ENCODE measurements at regions not wholly inside any gene's neighbourhood (a gene's known extent, or its start where the extent isn't known, plus 50 kb on each side); places are given as distances from the start of the nearest gene placed in this dataset.
"Not testable (repeated sequence)": the region's sequence is repeated elsewhere in the genome, so short reads cannot be mapped to it uniquely, and the experiment has no call there.

DNA sequence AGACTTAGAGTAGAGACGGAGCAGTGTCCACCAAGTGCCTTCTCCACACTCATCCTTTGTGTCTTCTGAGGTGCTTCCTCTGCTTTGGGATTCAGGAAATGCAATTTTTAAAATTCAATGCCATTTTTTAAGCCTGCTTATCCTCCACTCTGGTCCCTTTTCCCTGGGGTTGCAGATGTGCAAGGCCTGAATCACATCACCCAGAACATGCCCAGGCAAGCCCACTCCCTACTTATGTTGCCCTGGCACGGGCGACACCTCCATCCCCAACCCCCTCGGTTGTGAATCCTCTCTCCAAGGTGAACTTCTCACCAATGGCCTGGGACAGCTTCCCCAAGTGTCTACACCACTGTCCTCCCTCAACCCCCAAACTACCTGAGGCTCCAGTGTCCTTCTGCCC lies 116.2 kb downstream of the C17orf67 start:
- no peak overlapping the region for H3K27ac ChIP-seq (ENCODE audit: low read length)
- no peaks in the 10 kb centered on the region for H3K27me3 ChIP-seq (ENCODE audit: low read length)
- H3K4me3 ChIP-seq (ENCODE audit: low read length), result no peak overlapping the region
- H3K9me2 ChIP-seq (replicated peaks; ENCODE audit: insufficient read depth, low read length), result no peaks in the 10 kb centered on the region
- H3K36me3 ChIP-seq (ENCODE audit: insufficient read depth, low read length), result no peaks in the 10 kb centered on the region
- no peak overlapping the region for H2AFZ ChIP-seq (ENCODE audit: low read length)
- no peaks in the 10 kb centered on the region for H3K9me3 ChIP-seq (ENCODE audit: low read length)
- H3K9ac ChIP-seq (ENCODE audit: low read length), result no peak overlapping the region
- H3K4me2 ChIP-seq (ENCODE audit: low read depth, low read length, poor library complexity, severe bottlenecking), result no peak overlapping the region
- DNase-seq, result no peak
- peaks cover 12% of the 10 kb centered on the region for H3K4me1 ChIP-seq (ENCODE audit: low read length)
- H4K20me1 ChIP-seq (ENCODE audit: insufficient read depth, low read depth, low read length), result no peaks in the 10 kb centered on the region
- no peaks in the 10 kb centered on the region for H3K79me2 ChIP-seq (ENCODE audit: low read length)

DNA sequence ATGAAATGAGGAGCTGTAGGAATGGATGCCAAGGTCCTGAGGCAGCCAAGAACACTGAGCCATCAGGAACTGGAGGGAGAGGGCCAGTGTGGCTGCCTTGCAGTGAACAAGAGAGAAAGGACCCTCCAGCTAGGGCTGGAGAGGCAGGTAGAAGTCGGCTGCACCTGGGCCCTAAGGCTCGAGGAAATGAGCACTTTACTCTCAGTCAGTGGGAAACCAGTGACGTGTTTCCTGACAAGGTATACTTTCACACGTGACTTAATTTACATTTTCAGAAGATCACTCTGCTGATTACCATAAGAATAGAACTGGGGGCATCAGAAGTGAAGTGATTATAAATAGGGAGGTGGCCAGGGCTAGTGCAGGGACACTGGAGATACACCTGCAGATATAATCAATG lies 115.2 kb downstream of the C17orf67 start:
- Histone ChIP-seq H3K79me2 (ENCODE audit: low read length) (no peaks in the 10 kb centered on the region), H3K4me1 (ENCODE audit: low read length) (peaks cover 12% of the 10 kb centered on the region), H3K36me3 (ENCODE audit: insufficient read depth, low read length) (no peaks in the 10 kb centered on the region), H3K4me2 (ENCODE audit: low read depth, low read length, poor library complexity, severe bottlenecking) (no peak overlapping the region), H3K27ac (ENCODE audit: low read length) (no peak overlapping the region), H2AFZ (ENCODE audit: low read length) (no peak overlapping the region), H3K9me2 (replicated peaks; ENCODE audit: insufficient read depth, low read length) (no peaks in the 10 kb centered on the region), H3K9me3 (ENCODE audit: low read length) (no peaks in the 10 kb centered on the region), H3K27me3 (ENCODE audit: low read length) (no peaks in the 10 kb centered on the region), H3K4me3 (ENCODE audit: low read length) (no peak overlapping the region), H4K20me1 (ENCODE audit: insufficient read depth, low read depth, low read length) (no peaks in the 10 kb centered on the region), H3K9ac (ENCODE audit: low read length) (no peak overlapping the region)
- DNase-seq, result no peak

DNA sequence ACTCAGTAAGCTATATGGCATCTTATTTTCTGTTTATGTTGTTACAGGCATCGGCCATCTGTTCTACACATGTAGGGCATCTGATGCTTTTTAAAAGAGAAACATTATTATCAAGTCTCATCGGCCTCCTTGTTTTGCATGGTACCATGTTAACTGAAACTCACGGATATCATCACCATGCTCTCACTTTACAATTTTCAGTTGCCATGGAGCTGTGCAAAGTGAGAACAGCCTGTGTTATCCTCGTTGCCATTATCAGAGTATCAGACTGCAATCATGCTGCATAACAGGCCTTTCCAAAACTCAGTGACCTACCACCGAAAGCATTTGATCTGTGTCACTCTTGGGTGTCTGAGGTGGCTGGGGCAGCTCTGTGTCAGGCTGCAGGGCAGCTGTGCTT lies 110.3 kb downstream of the C17orf67 start:
- Histone ChIP-seq H3K9me2 (replicated peaks; ENCODE audit: insufficient read depth, low read length) (no peaks in the 10 kb centered on the region), H2AFZ (ENCODE audit: low read length) (no peak overlapping the region), H3K27me3 (ENCODE audit: low read length) (no peaks in the 10 kb centered on the region), H3K79me2 (ENCODE audit: low read length) (no peaks in the 10 kb centered on the region), H3K9me3 (ENCODE audit: low read length) (no peaks in the 10 kb centered on the region), H3K27ac (ENCODE audit: low read length) (no peak overlapping the region), H3K4me3 (ENCODE audit: low read length) (no peak overlapping the region), H3K4me2 (ENCODE audit: low read depth, low read length, poor library complexity, severe bottlenecking) (no peak overlapping the region), H3K9ac (ENCODE audit: low read length) (no peak overlapping the region), H3K4me1 (ENCODE audit: low read length) (peaks cover 5% of the 10 kb centered on the region), H4K20me1 (ENCODE audit: insufficient read depth, low read depth, low read length) (no peaks in the 10 kb centered on the region), H3K36me3 (ENCODE audit: insufficient read depth, low read length) (no peaks in the 10 kb centered on the region)
- no peak for DNase-seq

DNA sequence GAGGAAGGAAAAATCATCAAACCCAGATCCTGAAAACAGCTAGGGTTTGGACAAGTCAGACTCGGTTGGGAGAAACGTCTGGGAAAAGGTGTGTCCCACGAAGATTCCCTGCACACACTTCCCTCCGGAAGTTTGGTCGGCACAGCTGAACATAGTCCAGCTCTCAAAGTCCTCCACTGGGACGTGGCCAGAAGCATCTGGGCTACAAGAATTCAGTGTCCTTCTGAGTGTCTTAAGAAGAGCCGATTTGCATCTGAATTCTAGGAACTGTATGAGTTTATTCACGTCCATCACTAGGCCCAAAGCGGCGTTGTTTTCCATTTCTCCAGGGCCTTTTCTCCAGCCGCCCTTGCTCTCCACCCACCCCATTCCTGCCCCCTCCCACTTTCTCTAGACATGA lies 109.1 kb downstream of the C17orf67 start:
- H3K4me1 ChIP-seq (ENCODE audit: low read length), result no peaks in the 10 kb centered on the region
- no peak overlapping the region for H3K4me2 ChIP-seq (ENCODE audit: low read depth, low read length, poor library complexity, severe bottlenecking)
- no peaks in the 10 kb centered on the region for H3K36me3 ChIP-seq (ENCODE audit: insufficient read depth, low read length)
- no peak overlapping the region for H3K4me3 ChIP-seq (ENCODE audit: low read length)
- no peaks in the 10 kb centered on the region for H3K9me3 ChIP-seq (ENCODE audit: low read length)
- no peaks in the 10 kb centered on the region for H3K9me2 ChIP-seq (replicated peaks; ENCODE audit: insufficient read depth, low read length)
- H2AFZ ChIP-seq (ENCODE audit: low read length), result no peak overlapping the region
- no peaks in the 10 kb centered on the region for H3K79me2 ChIP-seq (ENCODE audit: low read length)
- no peak overlapping the region for H3K9ac ChIP-seq (ENCODE audit: low read length)
- no peak overlapping the region for H3K27ac ChIP-seq (ENCODE audit: low read length)
- DNase-seq, result no peak
- H3K27me3 ChIP-seq (ENCODE audit: low read length), result no peaks in the 10 kb centered on the region
- no peaks in the 10 kb centered on the region for H4K20me1 ChIP-seq (ENCODE audit: insufficient read depth, low read depth, low read length)

DNA sequence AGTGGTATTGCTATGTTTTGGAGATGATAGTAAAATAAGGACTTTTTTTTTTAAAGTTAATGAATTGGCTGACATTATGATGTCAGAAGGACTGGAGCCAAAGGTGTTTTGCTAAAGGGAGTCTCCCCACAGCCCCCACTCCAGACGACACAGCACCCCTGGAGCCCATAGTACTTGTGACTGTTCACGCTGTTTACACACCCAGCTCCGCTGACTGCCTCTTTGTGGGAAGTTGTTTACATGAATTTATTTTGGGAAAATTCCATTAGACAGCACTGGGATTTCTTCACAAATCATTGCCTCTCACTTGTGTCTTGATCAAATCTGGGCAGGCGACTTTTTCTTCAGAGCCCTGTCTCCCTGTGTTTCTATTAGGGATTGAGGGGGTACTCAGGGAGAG lies 108.6 kb downstream of the C17orf67 start:
- H3K27ac ChIP-seq (ENCODE audit: low read length), result no peak overlapping the region
- H3K4me3 ChIP-seq (ENCODE audit: low read length), result no peak overlapping the region
- H3K9ac ChIP-seq (ENCODE audit: low read length), result no peak overlapping the region
- H3K4me1 ChIP-seq (ENCODE audit: low read length), result no peaks in the 10 kb centered on the region
- no peaks in the 10 kb centered on the region for H3K27me3 ChIP-seq (ENCODE audit: low read length)
- H3K4me2 ChIP-seq (ENCODE audit: low read depth, low read length, poor library complexity, severe bottlenecking), result no peak overlapping the region
- no peaks in the 10 kb centered on the region for H3K9me3 ChIP-seq (ENCODE audit: low read length)
- no peak overlapping the region for H2AFZ ChIP-seq (ENCODE audit: low read length)
- H4K20me1 ChIP-seq (ENCODE audit: insufficient read depth, low read depth, low read length), result no peaks in the 10 kb centered on the region
- no peaks in the 10 kb centered on the region for H3K9me2 ChIP-seq (replicated peaks; ENCODE audit: insufficient read depth, low read length)
- no peak for DNase-seq
- no peaks in the 10 kb centered on the region for H3K79me2 ChIP-seq (ENCODE audit: low read length)
- no peaks in the 10 kb centered on the region for H3K36me3 ChIP-seq (ENCODE audit: insufficient read depth, low read length)

DNA sequence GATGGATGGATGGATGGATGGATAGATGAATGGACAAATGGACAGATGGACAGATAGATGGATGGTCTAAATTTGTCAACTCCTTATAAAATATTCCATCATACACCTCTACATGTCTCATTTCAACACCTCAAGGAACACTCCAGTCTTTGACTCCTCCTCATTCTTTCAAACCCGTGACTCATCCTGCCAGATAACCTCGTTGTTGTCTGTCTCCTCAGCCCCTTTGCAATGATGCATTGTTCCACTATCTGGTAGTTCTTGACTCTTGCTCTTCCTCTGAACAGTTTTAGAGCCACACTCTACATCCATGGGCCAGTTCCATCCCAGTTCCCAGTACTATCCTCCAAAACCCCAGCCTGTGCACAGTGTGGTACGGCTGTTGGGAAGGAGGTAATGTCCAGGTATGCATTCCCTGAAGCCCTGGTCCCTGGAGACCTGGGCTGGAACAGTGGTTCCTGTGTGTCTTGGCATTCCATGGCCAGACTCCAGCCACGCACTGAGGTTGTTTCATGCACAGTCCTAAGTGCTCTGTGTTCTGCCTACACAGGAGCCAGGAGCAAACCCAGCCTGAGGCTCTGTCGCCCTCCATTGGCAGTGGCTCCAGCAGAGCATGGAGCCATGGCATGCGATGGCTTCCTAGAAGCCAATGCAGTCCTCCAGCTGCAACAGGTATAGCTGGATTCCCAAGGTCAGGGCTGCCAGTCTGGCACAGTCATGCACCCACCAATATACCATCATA lies 105.7 kb downstream of the C17orf67 start:
- Histone ChIP-seq H3K9ac (ENCODE audit: low read length) (no peak overlapping the region), H3K4me2 (ENCODE audit: low read depth, low read length, poor library complexity, severe bottlenecking) (no peak overlapping the region), H3K9me2 (replicated peaks; ENCODE audit: insufficient read depth, low read length) (no peaks in the 10 kb centered on the region), H4K20me1 (ENCODE audit: insufficient read depth, low read depth, low read length) (no peaks in the 10 kb centered on the region), H3K27me3 (ENCODE audit: low read length) (no peaks in the 10 kb centered on the region), H3K27ac (ENCODE audit: low read length) (no peak overlapping the region), H3K4me1 (ENCODE audit: low read length) (peaks cover 6% of the 10 kb centered on the region), H3K4me3 (ENCODE audit: low read length) (no peak overlapping the region), H2AFZ (ENCODE audit: low read length) (no peak overlapping the region), H3K79me2 (ENCODE audit: low read length) (no peaks in the 10 kb centered on the region), H3K9me3 (ENCODE audit: low read length) (no peaks in the 10 kb centered on the region), H3K36me3 (ENCODE audit: insufficient read depth, low read length) (no peaks in the 10 kb centered on the region)
- DNase-seq, result no peak

DNA sequence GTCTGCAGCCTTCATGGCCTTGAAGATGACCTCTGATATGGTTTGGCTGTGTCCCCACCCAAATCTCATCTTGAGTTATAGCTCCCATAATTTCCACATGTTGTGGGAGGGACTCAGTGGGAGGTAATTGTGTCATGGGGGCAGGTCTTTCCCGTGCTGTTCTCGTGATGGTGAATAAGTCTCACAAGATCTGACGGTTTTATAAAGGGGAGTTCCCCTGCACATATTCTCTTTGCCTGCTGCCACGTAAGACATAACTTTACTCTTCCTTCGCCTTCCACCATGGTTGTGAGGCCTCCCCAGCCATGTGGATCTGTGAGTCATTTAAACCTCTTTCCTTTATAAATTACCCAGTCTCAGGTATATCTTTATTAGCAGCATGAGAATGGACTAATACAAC lies 102.6 kb downstream of the C17orf67 start:
- not testable (repeated sequence) for H4K20me1 ChIP-seq (ENCODE audit: insufficient read depth, low read depth, low read length); H3K27me3 ChIP-seq (ENCODE audit: low read length); H3K9ac ChIP-seq (ENCODE audit: low read length); H3K79me2 ChIP-seq (ENCODE audit: low read length); H3K4me3 ChIP-seq (ENCODE audit: low read length); H3K36me3 ChIP-seq (ENCODE audit: insufficient read depth, low read length); H2AFZ ChIP-seq (ENCODE audit: low read length); H3K4me2 ChIP-seq (ENCODE audit: low read depth, low read length, poor library complexity, severe bottlenecking); H3K9me3 ChIP-seq (ENCODE audit: low read length); DNase-seq; H3K27ac ChIP-seq (ENCODE audit: low read length); H3K9me2 ChIP-seq (replicated peaks; ENCODE audit: insufficient read depth, low read length)
- H3K4me1 ChIP-seq (ENCODE audit: low read length), result peaks cover 24% of the 10 kb centered on the region

DNA sequence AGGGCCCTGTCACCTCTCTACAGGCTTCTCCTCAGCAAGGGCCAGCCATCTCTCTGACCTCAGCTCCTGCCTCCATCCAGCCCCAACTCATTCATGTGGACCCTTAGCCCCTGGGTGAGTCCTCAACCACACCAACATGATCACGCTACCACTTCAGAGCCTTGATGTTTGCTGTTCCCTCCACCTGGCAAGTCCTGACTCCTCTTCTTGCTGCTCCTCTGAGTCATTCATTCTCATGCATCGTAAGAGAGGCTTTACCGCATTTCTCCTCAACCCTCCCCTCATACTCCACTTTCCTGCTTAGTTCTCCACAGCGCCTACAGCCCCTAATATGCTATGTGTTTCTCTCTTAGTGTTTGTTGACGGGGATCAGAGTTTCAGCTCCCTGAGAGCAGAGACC lies 99.9 kb downstream of the C17orf67 start:
- Histone ChIP-seq H4K20me1 (ENCODE audit: insufficient read depth, low read depth, low read length) (no peaks in the 10 kb centered on the region), H3K4me1 (ENCODE audit: low read length) (peaks cover 25% of the 10 kb centered on the region), H3K9ac (ENCODE audit: low read length) (no peak overlapping the region), H3K4me3 (ENCODE audit: low read length) (no peak overlapping the region), H3K27ac (ENCODE audit: low read length) (no peak overlapping the region; the same call in 1 of the 2 replicates), H3K9me2 (replicated peaks; ENCODE audit: insufficient read depth, low read length) (no peaks in the 10 kb centered on the region), H3K9me3 (ENCODE audit: low read length) (no peaks in the 10 kb centered on the region), H3K79me2 (ENCODE audit: low read length) (no peaks in the 10 kb centered on the region), H3K36me3 (ENCODE audit: insufficient read depth, low read length) (no peaks in the 10 kb centered on the region), H2AFZ (ENCODE audit: low read length) (no peak overlapping the region), H3K4me2 (ENCODE audit: low read depth, low read length, poor library complexity, severe bottlenecking) (no peak overlapping the region), H3K27me3 (ENCODE audit: low read length) (no peaks in the 10 kb centered on the region)
- DNase-seq, result no peak

Data from Karpas-422 (cell line).